HuH-7.5 (cell line): ENCODE measurements at regions not wholly inside any gene's neighbourhood (a gene's known extent, or its start where the extent isn't known, plus 50 kb on each side); places are given as distances from the start of the nearest gene placed in this dataset.

Source experiments
- DNase-seq: peaks from one replicate; pipeline ENCODE4 v3.0.0; 2011; ENCODE audit warnings: low spot score

DNA sequence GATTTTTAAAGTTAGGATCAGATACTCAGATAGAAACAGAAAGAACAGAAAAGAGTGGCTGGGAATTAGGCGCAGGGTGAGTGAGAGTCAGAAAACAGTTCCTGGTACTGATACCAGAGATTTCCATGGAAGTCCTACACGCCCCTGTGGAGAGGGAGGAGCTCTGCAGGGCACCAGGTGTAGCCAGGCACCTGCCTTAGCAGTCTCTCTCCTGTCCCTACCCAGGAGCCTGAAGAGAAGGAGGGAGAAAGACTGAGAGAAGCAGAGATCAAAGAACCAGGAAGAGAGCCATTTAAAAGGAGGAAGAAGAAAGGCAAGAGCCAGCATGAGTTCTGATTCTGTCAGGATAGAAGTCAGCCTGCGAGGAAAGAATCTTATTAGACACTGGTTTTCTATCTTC is 65.0 kb downstream of the CBLN1 start:
- DNase-seq: no peak

DNA sequence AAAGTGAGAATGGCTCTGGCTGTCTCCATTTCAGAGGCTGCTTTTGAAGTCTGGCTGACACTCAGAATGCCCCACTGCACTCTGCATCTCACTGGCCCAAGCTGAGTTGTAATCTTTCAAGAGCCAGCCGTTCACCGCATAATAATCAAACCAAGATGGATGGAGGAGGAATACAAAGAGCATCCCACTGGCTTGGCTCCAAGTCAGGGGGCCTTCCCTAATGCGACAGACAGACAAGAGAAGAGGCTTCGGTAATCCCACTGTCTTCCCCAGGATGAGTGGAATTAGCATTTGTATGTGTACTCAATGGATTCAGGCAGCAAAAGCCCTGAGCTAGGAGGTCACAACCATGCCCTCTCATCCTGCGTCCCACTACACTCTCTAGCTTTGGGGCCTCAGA is 68.0 kb downstream of the CBLN1 start:
- DNase-seq: no peak

DNA sequence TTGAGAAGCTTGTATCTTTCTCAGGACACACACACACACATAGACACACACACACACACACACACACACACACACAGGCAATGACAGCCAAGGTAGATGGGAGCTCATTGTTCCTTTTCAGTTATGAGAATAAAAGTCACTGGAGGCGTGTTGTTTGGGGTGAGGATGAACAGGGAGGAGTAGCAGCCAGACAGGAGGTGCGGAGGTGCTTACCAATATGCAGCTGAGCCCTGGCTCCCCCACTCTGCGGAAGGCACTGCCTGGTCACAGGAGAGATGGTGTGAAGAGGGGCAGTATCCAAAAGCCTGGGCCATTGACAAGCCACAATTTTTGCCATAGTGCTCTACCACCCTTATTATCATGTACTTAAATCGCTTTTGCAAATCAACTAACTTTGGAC is 77.4 kb downstream of the CBLN1 start:
- no peak for DNase-seq

DNA sequence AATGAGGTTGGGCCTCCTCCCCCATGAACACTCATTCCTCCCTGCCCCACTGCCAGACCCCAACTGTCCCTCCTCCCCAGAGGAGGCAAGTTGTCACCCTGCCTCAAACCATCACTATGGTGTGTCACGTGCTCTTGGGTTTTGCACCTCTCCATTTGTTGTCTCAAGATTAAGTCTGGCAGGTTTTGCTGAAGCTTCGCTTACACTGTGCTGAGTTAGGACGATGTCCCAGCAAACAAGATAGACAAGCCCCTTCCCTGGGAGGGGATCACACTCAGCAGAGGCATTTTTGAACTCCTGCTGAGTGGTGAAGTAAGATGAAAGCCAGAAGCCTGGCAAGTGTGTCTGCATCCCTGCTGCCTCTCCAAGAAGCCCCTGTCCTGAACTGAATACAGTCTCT is 78.3 kb downstream of the CBLN1 start:
- no peak for DNase-seq

DNA sequence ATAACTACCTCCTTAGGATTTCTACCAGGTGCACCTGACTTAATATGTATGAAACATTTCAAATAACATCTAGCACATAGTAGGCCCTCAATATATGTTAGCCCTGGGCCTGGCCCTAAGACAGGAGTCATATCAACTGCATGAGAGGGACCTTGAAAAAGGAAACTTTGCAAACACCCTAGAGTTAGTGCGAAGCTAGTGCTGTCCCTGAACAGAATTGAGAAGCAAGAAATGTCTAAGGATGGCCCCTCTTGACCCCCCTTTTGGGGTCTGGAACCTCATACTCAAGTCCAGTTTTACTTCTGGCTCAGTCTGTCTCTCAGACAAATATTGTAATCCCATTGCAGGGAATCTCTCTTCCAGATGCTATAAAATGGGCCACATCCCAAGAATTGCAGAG is 80.5 kb downstream of the CBLN1 start:
- DNase-seq: no peak

DNA sequence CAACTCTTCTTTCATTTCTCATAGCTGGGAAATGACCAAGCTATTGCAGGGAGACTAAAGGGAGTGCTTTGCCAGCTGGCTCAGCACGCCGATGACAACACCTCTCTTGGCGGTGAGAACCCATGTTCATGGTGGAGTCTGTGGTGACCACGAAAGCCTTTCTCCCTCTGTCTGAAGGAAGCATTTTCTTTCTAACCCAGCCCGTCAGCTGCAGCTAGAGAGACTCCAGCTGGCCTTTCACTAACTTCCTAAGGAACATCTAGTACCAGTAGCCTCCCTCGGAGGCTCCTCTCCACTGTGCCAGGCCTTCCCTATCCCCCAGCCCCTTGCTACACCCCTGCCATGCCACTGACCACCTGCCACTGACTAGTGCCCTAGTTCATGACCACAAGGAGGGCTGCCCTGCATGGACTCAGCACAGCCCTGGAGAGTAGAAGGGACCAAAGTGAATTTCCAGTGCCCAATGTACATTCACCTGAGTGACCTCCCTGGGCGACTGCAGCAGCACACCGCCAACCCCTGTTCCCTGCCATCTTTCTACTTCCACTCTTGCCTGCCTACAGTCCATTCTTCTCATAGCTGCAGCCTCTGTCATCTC is 81.3 kb downstream of the CBLN1 start:
- DNase-seq: no peak

DNA sequence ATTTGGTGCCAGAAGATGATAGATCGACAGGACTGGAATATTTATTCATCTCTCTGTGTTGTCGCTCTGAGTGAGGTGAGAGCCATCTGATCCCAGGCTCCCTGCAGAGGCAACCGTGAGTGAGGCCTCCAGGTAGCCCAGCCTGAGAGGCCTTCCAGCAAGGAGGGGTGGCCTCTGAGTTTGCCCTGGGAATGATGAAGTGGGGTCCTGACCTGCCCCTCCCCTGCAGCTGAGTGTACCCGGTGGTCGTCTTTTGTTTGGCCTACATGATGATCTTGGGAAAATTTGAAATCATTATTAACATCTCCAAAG is 86.4 kb downstream of the CBLN1 start:
- DNase-seq: no peak

DNA sequence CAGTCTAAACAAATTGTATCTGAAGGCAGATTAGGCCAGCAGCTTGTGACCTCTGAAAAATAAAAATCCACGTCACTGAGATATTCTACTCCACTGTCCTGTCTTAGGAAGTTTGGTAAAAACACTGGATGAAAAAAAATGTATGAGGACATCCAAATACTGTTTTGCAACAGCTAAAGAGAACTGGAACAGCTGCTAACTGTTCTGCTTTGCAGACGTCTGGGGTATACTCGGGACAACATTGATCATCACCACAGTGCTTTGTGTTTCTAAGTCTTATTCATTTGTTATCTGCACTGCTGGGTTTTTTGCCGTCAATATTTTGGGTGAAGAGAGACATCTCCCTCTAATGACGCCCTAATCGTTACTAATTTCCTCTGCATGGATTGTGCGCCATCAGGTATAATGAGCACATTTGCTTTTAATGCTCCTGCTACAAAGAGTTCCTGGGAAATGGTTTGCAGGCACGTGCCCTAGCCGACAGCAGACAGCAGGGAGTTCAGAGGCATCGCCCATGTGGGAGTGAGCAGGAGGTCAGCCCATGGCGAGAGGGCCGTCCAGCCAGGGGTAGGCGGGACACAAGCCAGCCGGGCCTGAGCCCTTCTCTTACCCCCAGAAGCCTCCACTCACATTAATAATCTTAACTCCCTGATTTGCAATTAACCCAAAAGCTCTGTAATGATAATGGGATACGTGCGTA is 87.0 kb downstream of the CBLN1 start:
- no peak for DNase-seq

DNA sequence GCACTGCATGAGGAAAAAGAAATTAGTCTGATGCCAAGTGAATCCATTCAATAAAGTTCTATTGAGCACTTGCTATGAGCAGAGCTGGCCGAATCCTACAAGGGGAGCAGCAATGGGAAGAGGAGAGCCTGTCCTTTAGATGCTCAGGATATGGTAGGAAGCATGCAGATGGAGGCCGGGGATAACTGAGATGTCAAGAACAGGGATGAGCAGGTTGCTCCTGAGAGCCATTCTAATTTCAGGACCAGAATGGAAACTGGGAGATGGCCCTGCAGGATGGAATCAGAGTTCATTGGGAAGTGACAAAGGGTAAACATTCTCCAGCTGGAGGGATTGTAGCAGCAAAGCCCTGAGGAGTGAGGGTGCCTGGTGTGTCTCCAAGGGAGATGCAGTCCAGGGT is 88.0 kb downstream of the CBLN1 start:
- no peak for DNase-seq

DNA sequence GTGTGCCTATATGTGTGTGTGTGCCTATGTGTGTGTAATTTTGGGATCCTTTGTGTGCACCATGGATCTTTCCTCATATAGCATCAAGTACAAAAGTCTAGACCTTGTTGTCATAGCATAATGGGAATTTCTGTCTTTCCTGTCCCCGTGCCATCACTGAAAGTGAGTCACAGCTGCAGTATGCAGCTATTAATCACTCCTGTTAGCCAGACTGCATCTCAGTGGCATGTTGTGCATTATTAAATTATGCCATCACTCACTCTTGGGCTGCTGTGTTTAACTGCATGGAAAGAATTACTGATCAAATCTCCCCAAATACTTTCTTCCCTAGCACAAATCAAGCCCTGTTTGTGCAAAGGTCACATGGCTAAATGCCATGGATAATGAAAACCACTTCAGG is 92.4 kb downstream of the CBLN1 start:
- no peak for DNase-seq

DNA sequence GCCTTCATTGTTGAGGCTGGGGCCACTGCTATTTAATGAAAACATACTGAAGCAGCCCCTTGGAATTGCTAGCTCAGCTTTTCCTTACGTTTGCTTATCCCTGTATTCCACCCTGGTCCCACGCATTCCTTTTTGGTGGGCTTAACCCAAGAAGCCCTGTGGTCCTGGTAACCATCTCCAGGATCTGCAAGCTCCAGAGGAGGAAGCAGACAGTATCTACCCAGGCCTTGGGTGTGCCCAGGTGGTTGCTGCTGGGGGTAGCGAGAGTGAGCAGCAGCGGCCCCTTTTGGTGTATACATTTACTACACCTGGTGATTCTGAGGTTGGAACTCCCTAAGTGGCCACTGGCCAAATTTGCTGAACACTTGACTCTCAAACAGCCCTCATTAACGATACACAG is 97.7 kb downstream of the CBLN1 start:
- DNase-seq: no peak

DNA sequence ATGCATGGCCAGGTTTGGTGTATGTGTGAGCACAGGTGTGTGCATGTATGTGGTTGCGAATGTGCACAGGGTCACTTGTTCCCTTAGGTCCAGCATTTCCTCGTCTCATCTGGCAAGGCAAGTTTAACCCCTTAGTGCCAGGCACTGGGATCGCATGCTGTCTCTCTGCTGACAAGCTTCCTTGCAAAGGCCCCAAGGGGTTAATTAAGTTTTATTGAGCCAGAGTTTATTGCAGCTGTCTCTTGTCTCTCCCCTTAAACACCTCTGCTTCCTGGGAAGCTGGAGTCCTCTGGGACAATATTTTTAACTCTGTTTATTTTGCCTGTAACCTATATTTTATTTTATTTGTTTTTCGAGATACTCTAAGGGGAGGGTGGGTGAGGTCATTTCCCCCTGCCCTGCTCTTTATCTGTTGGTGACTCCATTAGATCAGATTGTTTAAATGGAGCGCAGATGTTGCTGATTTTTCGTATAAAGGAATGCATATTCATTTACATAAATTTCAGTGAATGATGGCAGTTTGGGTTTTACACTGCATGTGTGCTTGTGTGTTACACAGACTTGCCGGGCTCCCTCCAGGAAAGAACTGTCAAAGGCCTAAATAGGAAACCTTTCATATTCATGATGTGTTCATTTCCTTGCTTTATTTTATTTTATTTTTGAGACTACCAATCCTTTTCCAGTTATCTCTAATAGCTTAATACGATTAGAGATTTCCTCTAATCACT is 99.7 kb downstream of the CBLN1 start:
- DNase-seq: no peak

DNA sequence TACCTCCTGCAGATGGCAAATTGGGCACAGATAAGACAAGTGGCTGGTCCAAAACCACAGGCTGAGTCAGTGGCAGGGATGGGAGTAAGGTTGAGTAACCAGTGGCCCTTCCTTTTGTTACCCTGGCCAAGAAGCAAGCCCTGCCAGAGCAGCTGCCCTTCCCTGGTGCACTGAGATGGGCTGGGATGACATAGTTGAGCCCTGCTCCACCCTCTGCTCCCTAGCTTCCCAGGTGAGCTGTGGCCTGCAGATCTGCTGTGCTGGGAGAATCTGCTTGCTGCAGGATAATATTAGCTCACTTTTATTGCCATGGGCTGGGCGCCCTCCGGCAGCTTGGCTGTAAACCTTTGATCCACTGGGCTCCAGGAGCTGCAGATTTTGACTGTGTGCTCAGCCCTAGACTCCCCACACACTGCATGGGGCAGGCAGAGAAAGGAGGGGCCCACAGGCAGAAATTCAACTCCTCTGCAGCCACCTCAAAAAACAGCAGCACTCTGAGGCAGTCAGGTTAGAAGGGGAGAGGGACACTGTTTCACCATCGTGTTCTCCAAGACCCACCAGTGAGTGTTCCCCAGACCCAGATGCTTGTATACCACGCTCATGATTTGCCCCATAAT is 101.8 kb downstream of the CBLN1 start:
- no peak for DNase-seq

DNA sequence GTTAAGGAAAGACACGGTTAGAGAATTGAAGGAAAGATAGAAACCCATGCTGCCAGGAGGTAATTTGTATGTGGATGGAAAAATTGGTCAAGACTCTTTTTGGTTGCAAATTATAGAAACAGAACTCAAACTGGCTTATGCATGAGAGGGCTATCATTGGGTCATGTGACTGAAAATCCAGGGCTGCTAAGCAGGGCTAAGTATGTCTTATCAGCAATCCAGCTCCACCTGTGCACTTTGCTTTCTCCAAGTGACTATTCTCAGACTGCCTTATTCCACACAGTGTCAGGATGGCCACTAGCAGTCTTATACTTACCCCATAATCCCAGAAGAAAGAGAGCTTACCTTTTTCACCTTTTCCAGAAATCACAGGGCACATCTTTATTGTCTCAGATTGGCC is 113.5 kb downstream of the CBLN1 start:
- DNase-seq: no peak

DNA sequence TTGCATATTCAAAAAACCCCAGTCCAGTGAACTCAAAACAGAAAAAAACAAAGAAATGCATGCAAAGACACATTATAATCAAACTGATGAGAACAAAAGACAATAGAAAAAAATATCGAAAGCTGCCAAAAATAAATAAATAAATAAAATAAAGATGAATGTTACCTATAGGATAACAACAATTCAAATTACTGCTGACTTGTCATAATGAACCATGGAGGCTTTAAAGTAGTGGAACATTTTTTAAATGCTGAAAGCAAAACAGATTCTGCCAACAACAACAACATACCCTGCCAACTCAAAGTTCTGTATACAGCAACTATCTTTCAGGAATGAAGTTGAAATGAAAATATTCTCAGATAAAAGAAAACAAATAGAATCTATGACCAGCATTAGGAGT is 116.6 kb downstream of the CBLN1 start:
- DNase-seq: no peak

DNA sequence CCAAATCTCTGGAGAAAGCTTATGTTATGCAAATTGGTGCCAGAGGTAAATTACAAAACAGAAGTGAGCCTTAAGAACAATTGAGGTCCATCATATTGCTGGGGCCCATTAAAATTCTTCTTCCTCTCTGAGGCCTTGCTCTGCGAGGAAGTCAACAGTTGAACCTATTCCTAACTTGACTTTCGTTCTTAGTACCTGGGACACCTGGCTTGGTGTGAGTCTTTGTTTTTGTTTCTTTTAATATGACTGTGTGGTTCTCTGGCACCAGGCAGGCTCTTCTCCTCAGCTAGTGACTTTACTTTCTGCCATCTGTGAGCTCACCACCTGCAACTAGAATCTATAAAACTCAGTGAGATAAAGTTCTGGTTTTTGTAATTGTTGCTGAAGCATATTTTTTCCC is 120.4 kb downstream of the CBLN1 start:
- no peak for DNase-seq

DNA sequence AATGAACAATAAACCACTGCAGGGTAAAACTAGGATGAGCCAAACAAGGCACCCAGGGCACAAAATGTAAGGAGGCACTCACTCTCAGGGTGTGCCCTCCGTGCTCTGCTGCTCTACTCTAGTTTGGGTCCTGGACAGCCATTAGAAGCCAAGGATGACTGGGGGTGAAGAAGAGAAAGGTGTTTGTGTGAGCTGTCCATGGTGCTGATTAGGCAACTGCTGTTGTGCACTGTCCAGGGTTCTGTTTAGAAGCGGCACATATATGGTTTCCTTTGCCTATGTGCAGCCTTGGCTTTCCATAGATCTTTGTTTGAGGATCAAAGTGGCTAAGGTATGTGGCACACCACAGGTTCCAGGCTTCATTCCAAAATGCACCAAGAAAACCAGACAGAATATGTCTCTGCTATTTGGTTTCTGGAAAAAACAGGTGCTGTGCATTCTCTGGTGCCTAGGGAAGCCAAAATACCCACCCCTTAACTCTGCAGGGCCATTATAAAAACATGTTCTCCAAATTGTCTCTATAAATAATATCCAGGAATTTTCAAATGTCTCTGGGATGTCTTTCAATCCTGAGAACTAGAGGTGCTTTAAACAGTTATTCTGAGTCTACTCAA is 123.5 kb downstream of the CBLN1 start:
- no peak for DNase-seq

DNA sequence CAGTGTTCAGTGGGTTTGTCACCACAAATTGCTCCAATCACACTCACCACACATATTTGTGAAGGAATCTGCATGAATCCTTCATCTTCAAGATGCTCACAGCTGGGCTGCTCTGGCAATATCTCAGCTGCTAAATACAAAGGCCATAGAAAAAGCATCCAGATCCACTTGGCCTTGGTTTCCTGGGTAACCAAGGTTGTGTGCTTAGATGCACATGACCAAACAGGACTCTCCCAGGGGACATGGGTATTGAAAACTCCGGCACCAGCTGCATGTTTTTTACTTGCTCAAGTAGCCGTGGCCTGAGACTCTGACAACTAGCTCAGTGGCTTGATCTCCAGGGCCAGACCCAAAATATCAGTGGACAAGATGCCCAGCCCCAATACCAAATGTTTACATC is 131.3 kb downstream of the CBLN1 start:
- no peak for DNase-seq

DNA sequence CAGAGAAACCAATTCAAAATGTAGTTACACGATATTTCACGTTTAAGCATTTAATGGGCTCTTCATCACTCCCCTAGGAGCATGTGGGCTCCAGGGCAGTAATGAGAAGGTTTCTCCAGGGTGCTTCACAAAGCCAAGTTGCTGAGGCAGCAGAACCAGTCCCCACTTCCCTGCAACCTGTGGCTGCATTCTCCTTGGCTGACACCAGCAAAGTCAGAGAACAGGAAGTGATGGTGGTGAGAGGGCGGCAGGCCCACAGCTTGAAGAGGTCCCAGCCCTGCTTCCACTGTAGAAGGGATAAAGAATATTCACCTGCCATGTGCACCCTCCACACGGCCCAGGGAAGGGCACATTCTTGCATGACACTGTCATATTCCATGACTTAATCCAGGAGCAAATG is 133.2 kb downstream of the CBLN1 start:
- no peak for DNase-seq

DNA sequence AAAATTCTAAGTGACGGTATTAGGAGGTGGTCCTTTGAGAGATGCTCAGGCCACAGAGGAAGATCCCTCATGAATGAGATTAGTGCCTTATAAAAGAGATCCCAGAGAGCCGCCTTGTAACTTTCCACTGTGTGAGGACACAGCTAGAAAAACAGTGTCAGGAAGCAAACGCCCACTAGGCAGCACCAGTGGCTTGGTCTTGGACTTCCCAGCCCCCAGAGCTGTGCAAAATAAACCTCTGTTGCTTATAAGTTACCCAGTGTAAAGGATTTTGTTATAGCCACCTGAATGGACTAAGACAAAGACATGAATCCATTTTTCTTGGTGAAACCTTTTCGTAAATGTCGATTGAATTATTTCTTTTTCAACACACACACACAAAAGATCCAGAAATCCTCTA is 141.0 kb downstream of the CBLN1 start:
- no peak for DNase-seq

DNA sequence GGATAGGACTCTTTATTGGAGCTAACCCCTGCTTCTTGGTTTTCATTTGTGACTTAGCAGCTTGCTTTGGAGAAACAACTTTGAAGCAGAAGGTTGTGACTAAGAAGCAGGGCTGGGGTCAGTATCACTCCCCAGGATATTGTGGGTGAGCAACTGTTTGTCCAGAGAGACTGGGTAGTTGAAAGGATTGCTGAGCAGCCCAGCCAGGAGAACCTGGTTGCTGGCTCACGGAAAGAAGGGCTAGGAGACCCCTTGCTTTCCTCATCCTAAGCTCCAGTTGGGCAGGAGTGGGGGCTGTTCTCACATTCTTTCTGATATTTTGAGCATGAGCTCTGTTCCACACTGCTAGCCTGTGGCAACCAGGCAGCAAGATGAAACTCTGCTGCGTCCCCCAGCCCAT is 151.2 kb downstream of the CBLN1 start:
- no peak for DNase-seq

DNA sequence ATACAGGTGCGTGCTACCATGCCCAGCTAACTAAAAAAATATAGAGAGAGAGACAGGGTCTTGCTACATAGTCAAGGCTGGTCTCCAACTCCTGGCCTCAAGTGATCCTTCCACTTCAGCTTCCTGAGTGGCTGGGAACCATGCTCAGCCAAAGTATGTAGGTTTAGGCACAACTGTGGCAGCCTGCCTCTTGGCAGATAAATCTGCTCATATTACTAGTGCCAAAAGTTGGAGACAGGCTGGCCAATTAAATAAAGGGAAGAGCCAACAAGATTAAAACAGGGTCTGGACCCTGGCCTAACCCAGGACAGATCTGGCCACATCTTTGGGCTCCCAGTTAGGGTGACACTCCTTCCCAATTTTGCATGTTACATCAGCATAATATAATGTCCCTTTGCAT is 151.7 kb downstream of the CBLN1 start:
- no peak for DNase-seq

DNA sequence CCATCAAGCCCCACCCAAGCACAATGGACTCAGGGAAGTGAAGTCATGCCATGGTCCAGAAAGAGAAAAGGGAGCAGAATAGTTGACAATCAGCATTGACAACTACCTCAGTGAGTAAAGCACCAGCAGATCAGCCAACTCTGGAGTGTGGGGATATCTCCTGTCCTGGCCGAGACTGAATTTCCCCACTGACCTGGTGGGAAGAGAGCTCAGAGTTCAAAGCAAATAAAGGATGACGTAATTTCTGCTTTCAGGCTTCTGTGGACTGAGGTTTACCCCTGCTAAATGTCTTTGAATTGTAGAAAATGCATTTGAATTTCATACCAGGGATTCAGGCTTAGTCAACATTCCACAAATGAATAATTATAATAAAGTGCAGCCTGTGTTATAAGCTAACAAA is 152.9 kb downstream of the CBLN1 start:
- no peak for DNase-seq
